ENCODE measurements at regions not wholly inside any gene's neighbourhood (a gene's known extent, or its start where the extent isn't known, plus 50 kb on each side); places are given as distances from the start of the nearest gene placed in this dataset.

DNA sequence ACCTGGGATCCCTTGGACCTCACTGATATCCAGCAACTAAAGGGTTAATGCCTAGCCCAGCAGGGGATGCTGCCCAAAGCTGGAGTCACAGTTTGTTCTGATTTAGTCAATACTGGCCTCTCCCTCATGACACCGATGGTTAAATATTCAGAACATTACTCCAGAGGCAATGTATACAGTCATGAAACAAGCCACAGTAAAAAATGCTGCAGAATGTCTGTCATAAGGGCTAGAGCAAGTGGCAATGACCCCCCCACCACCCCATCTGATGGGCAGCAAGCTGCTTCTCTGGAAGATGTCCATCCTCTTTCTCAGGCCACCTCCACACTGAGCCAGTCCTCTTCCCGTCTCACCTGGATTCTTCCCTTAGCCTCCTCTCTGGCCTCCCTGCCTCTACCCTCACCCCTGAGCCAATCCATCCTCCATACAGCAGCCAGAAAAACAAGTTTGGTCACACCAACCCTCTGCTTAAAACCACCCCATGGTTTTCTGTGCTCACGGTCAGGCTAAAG is 99.0 kb upstream of the KCNG1 start:
- no peak for DNase-seq

DNA sequence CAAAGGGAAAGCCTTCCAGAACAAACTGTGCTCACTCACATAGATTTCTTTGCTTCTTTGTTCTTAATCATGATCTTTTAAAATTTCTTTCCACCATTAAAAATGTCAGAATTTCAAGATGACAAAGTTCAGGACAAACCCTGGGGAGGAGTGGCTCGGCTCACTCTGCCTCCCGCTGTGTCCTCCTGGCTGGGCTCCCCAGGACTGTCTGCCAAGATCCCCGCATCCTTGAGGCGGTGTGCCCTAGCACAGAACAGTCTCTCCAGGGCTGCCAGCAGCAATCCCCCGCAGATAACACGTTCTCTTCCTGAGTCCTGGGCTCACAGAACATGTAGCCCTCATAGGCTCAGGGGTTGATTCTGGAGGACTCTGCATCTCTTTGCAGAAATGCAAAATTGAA is 98.4 kb upstream of the KCNG1 start:
- DNase-seq = no peak

DNA sequence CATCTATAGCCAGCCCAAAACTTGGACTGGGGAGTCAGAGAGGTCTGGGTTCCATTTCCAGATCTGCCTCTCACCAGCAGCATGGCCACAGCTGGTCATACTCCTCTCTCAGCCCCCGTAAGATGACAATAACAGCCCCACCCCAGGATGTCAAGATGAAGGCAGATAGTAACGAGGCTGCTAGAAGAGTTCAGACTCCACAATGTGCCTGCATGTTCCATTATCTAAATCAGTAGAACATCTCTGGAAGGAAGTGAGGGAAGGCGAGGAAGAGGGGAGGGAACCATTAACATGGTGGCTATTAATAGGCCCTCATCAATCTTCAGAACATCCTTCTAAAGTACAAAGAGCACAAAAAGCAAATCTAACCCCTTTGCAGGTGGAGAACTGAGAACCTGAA is 98.0 kb upstream of the KCNG1 start:
- DNase-seq = no peak

DNA sequence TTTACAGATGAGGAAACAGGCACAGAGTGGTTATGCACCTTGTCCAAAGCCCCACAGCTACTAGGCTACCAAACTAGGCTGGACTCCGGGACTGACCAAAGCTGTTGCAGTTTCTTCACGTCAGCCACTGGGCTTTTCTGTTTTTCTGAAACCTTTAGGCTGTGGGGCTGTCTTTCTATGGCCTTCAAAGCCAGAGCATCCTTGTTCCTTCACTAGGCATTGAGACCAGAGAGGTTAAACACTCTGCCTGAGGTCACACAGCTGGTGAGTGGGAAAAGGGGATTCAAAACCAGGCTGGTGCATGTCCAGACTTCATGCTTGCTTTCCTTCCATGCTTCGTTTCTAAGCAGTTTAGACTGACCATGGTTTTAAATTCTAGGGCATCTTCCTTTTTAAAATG is 97.5 kb upstream of the KCNG1 start:
- DNase-seq = no peak

DNA sequence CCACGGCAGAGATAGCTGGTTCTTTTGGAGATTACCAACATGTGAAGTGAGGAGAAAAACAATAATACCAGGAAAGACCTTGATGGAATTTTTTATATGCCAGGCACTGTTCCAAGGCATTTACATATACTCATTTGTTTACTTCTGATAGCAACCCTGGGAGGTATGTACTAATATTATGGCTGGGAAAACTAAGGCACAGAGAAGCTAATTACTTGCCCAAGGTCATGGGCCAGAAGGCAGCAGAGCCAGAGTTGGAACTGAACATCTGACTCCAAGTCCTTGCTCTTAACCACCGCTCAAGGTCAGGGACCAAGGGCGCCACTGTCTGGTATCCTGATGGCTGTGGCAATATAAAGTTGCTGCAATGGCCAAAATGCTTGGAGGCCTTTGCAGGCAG is 97.0 kb upstream of the KCNG1 start:
- DNase-seq = no peak

DNA sequence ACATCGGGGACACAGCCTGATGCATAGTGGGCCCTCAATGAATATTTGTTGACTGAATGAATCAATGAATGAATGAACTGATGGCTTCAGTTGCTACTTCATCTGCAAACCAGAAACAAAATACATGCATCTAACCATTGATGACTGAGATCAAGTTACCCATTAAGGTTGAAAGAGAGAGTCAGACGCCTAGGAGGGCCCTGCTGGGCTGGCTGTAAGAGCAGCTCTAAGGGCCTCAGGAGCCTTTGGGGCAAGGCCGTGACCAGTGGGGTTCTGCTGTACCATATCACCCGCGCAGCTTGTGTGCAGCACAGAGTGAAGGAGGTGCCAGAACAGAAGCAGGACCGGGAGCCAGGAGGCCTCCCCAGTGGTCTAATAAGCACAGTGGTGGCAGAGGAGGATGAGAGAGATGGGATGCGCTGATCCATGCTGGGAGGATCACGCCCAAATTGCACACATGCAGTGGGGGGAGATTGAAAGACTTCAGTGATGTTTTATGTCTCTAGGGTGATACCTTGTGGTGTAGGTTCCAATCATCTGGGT is 96.1 kb upstream of the KCNG1 start:
- DNase-seq = no peak

DNA sequence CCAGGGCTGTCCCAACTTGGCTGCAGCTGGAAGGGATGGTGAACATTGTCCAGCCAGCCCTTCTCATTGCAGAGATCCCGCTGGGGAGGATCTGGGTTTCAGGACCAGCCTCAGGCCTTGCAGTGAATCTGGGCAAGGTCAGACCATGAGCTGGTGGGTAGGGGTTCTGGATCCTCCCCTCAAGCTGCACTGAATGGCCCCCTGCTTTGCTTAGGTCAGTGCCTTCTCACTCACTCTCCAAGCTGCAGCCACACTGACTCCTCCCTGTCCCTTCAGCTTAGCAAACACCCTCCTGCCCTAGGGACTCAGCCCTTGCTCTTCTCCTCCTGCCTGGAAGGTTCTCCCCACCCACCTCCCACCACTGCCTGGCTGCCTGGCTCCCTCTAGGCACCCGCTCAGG is 95.3 kb upstream of the KCNG1 start:
- DNase-seq = no peak

DNA sequence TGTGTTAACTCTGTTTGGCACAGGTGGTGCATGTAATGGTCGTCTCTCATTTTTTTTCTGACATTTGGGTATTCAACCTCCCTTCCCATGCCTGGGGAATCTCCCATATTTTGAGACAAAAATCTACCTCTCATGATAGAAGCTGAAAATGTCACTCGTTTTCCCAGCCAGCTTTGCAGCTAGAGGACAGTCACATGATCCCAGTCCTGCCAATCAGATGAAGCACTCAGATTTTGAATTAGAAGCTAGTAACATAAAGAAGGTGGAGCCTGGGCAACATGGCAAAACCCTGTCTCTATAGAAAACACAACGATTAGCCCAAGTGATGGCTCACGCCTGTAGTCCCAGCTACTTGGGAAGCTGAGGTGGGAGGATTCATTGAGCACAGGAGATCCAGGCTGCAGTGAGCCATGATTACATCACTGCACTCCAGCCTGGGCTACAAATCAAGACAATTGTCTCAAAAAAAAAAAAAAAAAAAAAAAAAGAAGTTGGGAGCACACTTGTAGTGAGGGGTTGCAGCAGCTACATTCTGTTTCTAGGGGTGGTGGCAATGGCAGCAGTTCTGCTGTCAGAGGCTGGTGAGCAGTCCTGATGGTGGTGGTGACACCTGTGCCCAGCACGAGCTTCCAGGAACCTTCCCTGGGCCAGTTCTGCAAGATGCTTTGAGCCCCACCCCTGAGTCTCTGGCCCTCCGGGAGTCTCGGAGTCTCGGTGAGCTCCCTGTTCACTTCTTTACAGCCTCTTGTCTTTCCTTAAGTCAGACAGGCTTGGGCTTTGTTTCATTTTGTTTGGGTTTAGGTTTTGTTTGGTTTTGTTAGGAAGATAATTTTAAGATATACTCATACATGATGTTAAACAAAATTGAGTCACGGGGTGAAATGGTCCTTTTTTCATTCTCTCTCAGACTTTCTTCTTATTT is 94.1 kb upstream of the KCNG1 start:
- no peak for DNase-seq

DNA sequence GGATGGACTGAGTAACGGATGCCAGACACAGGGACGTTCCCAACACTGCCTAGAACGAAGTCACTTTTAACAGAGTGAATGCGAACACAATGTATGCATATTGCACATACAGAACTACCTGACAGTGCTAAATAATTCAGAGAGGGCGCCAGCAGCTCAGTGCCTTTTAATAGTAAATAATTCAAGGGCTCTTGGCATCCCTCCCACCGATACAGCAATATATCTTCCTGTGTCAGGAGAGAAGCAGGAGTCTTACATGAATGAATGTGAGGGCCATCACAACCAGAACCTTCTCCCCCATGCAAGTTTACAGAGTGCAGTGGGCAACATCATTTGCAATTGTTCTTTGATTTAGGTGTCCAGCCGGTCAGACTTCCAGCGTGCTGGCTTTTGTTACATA is 88.4 kb upstream of the KCNG1 start:
- DNase-seq = no peak

DNA sequence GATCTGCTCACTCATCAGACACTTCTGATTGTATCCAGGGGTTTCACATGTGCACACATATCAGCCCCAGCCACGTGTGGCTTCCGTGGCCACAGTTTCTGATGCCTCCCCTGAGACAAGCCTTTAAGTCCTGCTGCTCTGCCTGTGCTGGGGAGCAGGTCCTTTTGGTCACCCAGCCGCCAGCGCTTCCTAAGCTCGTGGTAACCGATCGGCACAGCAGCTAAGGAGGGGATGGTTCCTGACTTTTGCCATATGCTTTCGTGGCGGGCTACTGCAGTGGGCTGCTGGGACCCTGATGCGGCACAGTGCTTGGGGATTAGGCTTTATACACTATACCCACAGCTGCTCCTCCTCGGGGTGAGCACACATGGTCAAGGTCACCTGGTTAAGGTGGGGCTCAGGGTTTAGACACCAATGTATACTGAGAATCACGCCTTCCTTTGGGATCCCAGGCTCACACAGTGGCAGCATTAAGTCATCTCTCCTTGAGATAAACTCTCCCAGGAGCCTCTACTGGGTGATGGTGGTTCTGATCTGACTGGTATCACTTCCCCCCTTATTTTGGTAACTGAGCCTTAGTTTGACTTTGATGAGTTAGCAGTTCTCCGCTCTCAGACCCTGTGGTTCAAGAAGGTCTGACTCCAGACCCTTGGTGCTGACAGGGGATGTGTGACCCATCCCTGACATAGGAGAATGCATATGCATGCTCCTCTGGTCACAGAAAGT is 85.9 kb upstream of the KCNG1 start:
- DNase-seq = no peak

DNA sequence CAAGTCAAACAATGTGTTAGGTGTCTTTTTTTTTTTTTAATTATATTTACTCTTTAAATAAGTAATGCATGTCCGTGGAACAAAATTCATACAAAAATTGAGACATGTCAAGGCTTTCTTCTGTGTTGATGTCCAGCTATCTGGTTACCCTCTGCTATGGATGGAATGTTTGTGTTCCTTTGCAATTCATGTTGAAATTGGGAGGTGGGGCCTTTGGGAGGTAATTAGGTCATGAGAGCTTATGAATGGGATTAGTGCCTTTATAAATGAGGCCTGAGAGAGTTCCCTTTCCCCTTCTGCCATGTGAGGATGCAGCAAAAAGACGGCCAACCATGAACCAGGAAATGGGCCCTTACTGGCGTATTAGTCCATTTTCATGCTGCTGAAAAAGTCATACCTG is 83.1 kb upstream of the KCNG1 start:
- no peak for DNase-seq

DNA sequence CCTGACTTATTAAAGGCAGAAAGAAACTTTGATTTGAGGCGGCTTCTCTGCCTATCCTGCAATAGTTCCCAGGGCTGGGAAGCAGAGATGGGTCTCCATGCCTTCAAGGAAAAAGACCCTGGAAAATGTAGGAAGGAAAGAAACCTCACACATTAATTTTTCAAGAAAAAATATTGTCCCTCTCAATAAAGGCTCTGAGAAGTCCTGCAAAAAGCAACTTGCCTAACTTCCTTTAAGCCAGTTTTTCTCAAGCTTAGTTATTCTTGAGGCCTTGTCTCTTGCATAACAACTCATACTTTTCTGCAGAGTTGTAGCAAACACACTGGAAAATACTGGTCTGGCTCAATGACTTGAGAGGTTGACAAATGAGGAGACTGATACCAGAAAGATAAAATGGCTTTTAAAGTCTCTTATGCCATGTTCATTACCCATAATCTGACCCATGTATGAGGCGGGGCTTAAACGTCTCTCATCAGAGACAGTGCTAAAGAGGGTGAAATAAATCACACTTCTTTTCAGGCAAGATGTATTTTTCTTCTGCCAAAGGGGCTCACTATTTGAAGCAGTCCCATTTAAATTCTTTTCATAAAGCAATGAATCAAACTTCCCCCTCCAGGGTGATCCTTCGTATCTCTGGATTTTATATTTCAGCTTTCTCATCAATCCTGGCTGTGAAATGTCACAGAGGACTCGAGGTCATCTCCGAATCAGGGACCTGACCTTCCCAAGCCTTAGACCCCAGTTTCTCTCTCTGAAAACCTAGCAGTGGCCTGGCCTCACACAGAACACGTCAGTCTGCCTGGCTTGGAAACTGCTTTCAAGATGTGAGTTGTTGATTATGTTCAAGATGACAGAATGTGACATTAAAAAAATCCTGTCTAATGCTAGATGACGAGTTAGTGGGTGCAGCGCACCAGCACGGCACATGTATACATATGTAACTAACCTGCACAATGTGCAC is 82.3 kb upstream of the KCNG1 start:
- no peak for DNase-seq

DNA sequence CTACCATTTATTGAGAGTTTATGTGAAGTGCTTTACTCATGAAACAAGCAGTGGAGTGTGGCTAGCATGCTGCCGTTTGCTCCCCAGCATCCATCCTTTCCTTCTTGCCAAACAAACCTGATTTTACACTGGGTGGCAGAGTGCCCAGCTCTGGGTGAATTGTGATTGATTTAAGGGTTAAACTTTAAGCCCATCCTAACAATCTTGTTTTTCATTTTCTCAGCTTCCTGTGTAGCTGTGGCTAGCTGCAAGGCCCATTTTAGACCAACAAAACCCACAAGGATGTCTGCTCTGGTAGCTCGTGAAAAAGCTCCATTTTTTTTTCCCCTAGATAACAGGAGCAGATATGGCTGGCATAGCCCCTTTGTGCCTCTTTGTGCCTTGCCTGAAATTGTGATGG is 77.7 kb upstream of the KCNG1 start:
- no peak for DNase-seq

DNA sequence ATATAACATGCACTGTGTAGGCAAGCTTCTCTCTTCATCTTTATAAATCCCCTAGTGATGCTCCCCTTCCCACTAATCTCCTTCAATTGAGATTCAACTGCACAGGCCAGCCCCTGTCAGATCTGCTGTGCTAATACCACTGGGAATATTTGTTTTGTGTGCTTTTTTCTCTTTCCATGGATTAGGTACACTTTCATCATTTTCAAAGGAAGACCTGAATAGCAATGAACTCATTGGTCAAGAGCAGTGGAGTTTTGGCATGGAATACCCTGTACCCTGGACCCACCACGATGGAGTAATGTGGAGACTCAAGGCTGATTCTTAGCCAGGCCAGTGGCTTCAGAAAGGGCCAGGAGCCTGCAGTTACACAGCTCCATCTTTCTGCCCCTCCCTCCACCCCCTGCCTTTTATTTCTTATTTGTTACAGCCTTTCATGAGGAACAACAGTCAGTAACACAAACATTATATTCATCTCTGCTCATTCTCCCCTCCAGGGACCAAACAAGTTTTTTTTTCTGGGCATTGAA is 75.4 kb upstream of the KCNG1 start:
- DNase-seq = no peak

DNA sequence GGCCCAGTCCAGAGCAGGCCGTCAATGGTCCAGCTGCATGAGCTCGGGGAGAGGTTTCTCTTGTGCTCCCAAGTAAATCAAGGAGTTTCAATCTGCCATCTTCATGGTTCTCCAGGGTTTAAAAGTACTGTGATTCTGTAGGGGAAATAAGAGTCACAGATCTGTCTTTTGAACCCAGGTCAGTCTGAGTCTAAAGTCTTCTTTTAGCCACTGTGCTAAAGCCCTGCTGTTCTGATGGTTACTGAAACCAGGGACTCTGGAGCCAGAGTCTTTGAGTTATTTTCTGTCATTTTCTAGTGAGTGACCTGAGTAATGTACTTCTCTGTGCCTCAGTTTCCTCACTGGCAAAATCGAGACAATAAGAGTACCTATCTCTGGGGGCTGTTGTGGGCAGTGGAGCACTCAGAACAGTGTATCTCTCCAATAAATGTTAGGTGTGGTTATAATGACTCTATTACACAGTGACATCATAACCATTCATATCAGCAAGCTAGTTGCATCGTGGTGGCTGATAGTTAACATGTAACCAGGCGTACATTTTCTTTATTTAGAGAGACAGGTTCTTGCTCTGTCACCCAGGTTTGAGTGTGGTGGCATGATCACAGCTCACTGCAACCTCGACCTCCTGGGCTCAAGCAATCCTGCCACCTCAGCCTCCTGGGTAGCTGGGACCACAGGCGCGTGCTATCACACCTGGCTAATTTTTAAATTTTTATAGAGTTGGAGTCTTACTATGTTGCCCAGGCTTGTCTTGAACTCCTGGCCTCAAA is 74.6 kb upstream of the KCNG1 start:
- DNase-seq = no peak

DNA sequence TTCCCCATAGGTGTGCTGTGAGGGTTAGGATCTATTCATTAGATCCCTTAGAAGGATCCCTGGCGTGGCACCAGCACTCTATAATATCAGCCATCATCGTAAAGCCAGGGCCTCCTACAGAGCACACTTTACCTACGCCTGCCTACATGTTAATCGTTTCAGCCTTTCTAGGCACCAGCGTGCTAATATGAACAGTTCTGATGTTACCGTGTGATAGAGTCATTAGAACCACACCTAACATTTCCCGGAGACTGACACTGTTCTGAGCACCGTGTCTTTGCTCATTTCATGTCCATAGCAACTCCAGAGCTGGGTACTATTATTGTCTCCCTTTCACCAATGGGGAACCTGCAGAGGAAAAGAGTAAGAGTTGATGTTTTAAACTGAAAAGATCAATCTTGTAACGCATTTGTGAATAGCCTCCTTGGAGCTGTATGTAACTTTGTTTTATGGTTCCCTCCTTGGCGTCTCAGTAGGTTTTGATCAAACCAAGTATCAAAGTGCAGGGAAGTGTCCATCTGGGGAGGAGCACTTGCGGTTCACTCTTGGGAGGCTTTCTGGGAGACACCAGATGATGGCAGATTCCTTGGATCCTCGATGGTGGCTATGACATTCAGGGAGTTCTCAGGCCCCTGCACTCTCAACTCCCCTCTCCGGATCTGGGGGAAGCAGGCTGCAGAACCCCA is 73.8 kb upstream of the KCNG1 start:
- DNase-seq = no peak

DNA sequence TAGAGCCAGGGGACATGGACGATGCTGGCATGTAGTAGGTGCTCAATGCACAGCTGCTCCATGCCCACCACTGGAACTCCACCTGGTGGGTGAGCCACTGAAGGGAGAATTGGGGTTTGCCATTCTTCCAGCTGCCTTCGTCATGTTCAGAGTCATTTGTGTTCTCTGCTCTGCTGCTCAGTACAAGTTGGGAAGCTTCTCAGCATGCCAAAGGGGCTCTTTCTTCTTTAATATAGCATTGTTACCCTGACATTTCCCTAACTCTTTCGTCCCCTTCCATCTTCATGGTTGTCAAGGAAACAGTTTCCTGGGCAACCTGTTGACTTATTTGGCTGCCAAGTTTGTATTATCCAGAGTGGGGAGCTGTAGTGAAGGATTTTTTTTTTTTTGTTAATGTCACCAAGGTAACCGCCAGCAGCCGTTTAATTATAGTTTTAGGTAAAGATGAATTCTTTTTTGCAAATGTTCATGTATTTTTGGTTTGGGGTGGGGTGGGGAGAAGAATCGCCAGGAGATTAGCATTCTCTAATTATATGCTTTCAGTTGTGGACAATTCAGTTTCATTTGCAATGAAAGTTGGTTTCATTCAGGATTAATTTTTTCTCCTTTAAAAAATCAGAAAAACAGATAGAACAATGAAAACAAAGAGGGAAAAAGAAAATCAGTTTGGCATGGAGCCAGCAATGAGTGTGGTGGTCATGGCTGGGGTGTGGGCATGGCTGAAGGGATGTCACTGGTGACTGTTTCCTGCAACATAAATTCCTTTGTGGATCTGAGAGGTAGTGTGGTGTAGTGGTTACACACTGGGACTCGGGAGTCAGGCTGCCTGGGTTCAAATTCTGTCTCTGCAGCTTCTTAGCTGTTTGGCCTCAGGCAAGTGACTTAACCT is 73.0 kb upstream of the KCNG1 start:
- peak; percentile 78 for DNase-seq

DNA sequence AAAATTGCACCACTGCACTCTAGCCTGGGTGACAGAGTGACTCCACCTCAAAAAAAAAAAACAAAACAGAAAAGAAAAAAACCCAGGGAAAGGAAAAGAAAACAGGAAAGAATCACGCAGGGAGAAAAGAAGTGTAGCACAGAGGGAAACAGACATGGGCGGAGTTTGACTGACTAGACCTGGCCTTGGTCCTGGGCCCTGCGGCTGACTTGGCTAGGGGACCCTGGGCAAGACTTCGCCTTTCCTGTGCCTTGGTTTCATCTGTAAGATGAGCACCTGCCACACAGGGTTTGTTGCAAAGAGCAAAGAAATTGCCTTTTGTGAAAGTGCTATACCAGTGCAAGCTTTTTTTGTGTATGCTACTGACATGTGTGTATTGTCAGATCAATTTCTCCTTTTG is 71.3 kb upstream of the KCNG1 start:
- DNase-seq = no peak

DNA sequence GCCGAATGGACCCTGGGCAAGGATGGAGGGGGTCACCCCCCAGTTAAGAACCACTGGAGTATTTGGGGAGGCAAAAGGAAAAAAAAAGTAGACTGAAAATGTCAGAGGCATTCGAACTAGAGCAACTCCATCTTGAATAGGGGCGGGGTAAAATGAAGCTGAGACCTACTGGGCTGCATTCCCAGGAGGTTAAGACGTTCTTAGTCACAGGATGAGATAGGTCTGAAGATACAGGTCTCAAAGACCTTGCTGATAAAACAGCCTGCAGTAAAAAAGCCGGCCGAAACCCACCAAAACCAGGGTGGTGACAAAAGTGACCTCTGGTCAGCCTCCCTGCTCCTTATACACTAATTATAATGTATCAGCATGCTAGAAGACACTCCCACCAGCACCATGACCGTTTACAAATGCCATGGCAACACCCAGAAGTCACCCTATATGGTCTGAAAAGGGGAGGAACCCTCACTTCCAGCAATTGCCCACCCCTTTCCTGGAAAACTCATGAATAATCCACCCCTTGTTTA is 70.4 kb upstream of the KCNG1 start:
- DNase-seq = no peak

DNA sequence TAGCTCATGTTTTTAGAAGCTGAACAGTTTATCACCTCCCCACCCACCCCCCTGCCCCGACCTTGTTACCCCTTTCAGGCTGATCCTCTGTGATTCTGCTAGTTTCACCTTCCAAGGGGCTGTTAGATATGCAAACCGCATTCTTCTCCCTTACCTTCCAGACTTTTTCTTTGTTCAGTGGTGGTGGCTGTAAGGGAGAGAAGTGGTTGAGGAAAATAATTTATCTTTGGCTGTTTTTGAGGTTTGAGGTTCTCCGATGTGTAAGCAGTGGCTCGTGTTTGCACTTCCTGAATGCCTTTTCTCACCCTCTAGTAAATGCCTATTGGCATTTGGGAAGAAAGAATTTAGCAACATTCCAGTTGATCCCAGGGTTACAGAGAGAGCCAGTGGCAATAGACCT is 69.4 kb upstream of the KCNG1 start:
- DNase-seq = no peak

All from NCI-H1436 (cell line).